Glomerular endothelial cell (primary cell): ENCODE measurements at regions not wholly inside any gene's neighbourhood (a gene's known extent, or its start where the extent isn't known, plus 50 kb on each side); places are given as distances from the start of the nearest gene placed in this dataset.

Experiments
- DNase-seq: peaks from one replicate; pipeline ENCODE4 v3.0.0-alpha.2; 2011; ENCODE audit warnings: low read depth, low spot score; ENCODE audit errors: extremely low read depth

GRCh38 chr6:152904678-152905077 is 78.2 kb downstream of the FBXO5 start:
- DNase-seq, result no peak

- DNase-seq, result peak; percentile 67
Measured at GRCh38 chr6:152905551-152906299, 77.1 kb downstream of the FBXO5 start.

GRCh38 chr6:152909241-152909640 is 73.6 kb downstream of the FBXO5 start:
- DNase-seq, result no peak

GRCh38 chr6:152916035-152916434 is 66.8 kb downstream of the FBXO5 start:
- DNase-seq, result no peak

- no peak for DNase-seq
Measured at GRCh38 chr6:152918991-152919390, 63.9 kb downstream of the FBXO5 start.

- DNase-seq, result no peak
Measured at GRCh38 chr6:152920016-152920415, 62.8 kb downstream of the FBXO5 start.
